A549 (cell line): ENCODE measurements at regions not wholly inside any gene's neighbourhood (a gene's known extent, or its start where the extent isn't known, plus 50 kb on each side); places are given as distances from the start of the nearest gene placed in this dataset.

ENCODE experiments used
- ATAC-seq, 2 experiments: fragments of 200-7000 bp in 1 of 2; fragments of >200 bp in 1 of 2; cut with Nextera tagmentation in 1 of 2; cut with Tn5 transposase in 1 of 2; 3 replicates each; pipeline versions ENCODE4 v1.8.0 to v1.9.1; 2018 to 2020; ENCODE audit warnings: mild to moderate bottlenecking in 1 of 2, moderate library complexity in 1 of 2
- CTCF ChIA-PET: fragments of 300-600 bp; sonication (Branson Sonifier 250); formaldehyde crosslinking; extraction: SDS; loops from one replicate; lab custom pipeline; 2021; ENCODE audit warnings: antibody characterized with exemption, inconsistent platforms; lab: Yijun Ruan, JAX
- POLR2A ChIA-PET: fragments of 350-600 bp; formaldehyde crosslinking; extraction: SDS; loops from one replicate; lab custom pipeline; 2021; ENCODE audit warnings: antibody characterized with exemption, inconsistent platforms; lab: Yijun Ruan, JAX
- DNase-seq, 2 experiments: peaks; one replicate each; pipeline versions ENCODE4 v3.0.0 to v3.0.0-alpha.2; 2011 to 2016; ENCODE audit warnings: low read depth in 1 of 2, low spot score in 1 of 2
- FAIRE-seq: peaks from 2 replicates; lab custom pipeline; 2011; peaks lifted over from hg19 to GRCh38; lab: Jason Lieb, UNC
- H3K27ac ChIP-seq, 2 experiments: fragments of >200 bp; sonication (Bioruptor Twin); formaldehyde crosslinking; 3 replicates each; pipeline ENCODE4 v1.5.1; 2016 to 2017
- H3K4me1 ChIP-seq: fragments of >200 bp; sonication (Bioruptor Twin); formaldehyde crosslinking; 3 replicates; pipeline ENCODE4 v1.6.1; 2016
- H3K4me2 ChIP-seq: fragments of >200 bp; sonication (Bioruptor Twin); formaldehyde crosslinking; 3 replicates; pipeline ENCODE4 v1.6.1; 2016
- H3K4me3 ChIP-seq: fragments of >200 bp; sonication (Bioruptor Twin); formaldehyde crosslinking; 3 replicates; pipeline ENCODE4 v1.5.1; 2016
- H3K9me3 ChIP-seq: fragments of >200 bp; sonication (Bioruptor Twin); formaldehyde crosslinking; 3 replicates; pipeline ENCODE4 v1.6.1; 2016
- BHLHE40 ChIP-seq: IDR thresholded peaks from 2 replicates; pipeline ENCODE4 v1.6.1; 2012; ENCODE audit warnings: low read depth, low read length, inconsistent platforms
- CEBPB ChIP-seq, 2 experiments: fragments of >200 bp in 1 of 2; sonication (Bioruptor Twin) in 1 of 2; formaldehyde crosslinking in 1 of 2; IDR thresholded peaks; 2 replicates each; pipeline ENCODE4 v1.6.1; 2012 to 2016
- CHD2 ChIP-seq: fragments of 150-350 bp; IDR thresholded peaks from 2 replicates; pipeline ENCODE4 v1.6.1; 2014; ENCODE audit warnings: low read length; ENCODE audit not compliant: partially characterized antibody
- E2F6 ChIP-seq: IDR thresholded peaks from 2 replicates; pipeline ENCODE4 v1.6.1; 2012; ENCODE audit warnings: low read depth, borderline replicate concordance
- EHMT2 ChIP-seq: fragments of 200-600 bp; sonication (generic); IDR thresholded peaks from 2 replicates; pipeline ENCODE4 v1.6.1; 2016; ENCODE audit warnings: antibody characterized with exemption, low read depth, mild to moderate bottlenecking, moderate library complexity
- ELK1 ChIP-seq: fragments of 150-350 bp; IDR thresholded peaks from 2 replicates; pipeline ENCODE4 v1.6.1; 2014; ENCODE audit warnings: low read depth, mild to moderate bottlenecking, low read length
- EP300 ChIP-seq, 2 experiments: fragments of >200 bp; sonication (Bioruptor Twin); formaldehyde crosslinking; IDR thresholded peaks; 2 replicates in 1 of 2; 3 replicates in 1 of 2; pipeline ENCODE4 v1.6.1; 2016 to 2017
- FOSB ChIP-seq: fragments of 250-450 bp; sonication (Bioruptor Pico); IDR thresholded peaks from 2 replicates; pipeline ENCODE4 v1.5.0; 2020; ENCODE audit warnings: mild to moderate bottlenecking, moderate library complexity
- FOSL2 ChIP-seq, 2 experiments: fragments of 450-650 bp in 1 of 2; fragments of >200 bp in 1 of 2; sonication (Bioruptor Twin) in 1 of 2; formaldehyde crosslinking; IDR thresholded peaks; 2 replicates each; pipeline versions ENCODE4 v1.5.0 to v1.6.1; 2016 to 2020; ENCODE audit warnings: mild to moderate bottlenecking in 1 of 2, moderate library complexity in 1 of 2
- HDAC2 ChIP-seq: fragments of 200-600 bp; sonication (generic); IDR thresholded peaks from 2 replicates; pipeline ENCODE4 v1.6.1; 2016
- HES2 ChIP-seq: fragments of >200 bp; sonication (Bioruptor Twin); formaldehyde crosslinking; IDR thresholded peaks from 2 replicates; pipeline ENCODE4 v1.6.1; 2016
- HEYL ChIP-seq: fragments of 250-450 bp; sonication (Bioruptor Pico); IDR thresholded peaks from 2 replicates; pipeline ENCODE4 v1.8.0; 2021; ENCODE audit warnings: mild to moderate bottlenecking, moderate library complexity
- HMGXB4 ChIP-seq: fragments of 250-450 bp; sonication (Bioruptor Pico); IDR thresholded peaks from 2 replicates; pipeline ENCODE4 v1.5.0; 2021; ENCODE audit warnings: mild to moderate bottlenecking, moderate library complexity, borderline replicate concordance
- HOXA7 ChIP-seq: fragments of 250-450 bp; sonication (Bioruptor Pico); IDR thresholded peaks from 2 replicates; pipeline ENCODE4 v1.5.0; 2020; ENCODE audit warnings: mild to moderate bottlenecking, moderate library complexity
- HOXB13 ChIP-seq: fragments of 250-450 bp; sonication (Bioruptor Pico); IDR thresholded peaks from 2 replicates; pipeline ENCODE4 v1.5.0; 2020; ENCODE audit warnings: low read depth, mild to moderate bottlenecking, moderate library complexity
- HOXB5 ChIP-seq: fragments of 250-450 bp; sonication (Bioruptor Pico); IDR thresholded peaks from 2 replicates; pipeline ENCODE4 v1.5.0; 2020; ENCODE audit warnings: mild to moderate bottlenecking, moderate library complexity
- JUN ChIP-seq, 2 experiments: fragments of >200 bp; sonication (Bioruptor Twin); formaldehyde crosslinking; IDR thresholded peaks; 2 replicates in 1 of 2; 3 replicates in 1 of 2; pipeline ENCODE4 v1.6.1; 2016 to 2017
- KDM5A ChIP-seq: fragments of 200-600 bp; sonication (generic); IDR thresholded peaks from 2 replicates; pipeline ENCODE4 v1.6.1; 2016; ENCODE audit warnings: antibody characterized with exemption, mild to moderate bottlenecking
- MAZ ChIP-seq: fragments of 150-350 bp; IDR thresholded peaks from 2 replicates; pipeline ENCODE4 v1.6.1; 2014; ENCODE audit warnings: antibody characterized with exemption, low read depth, low read length, borderline replicate concordance
- MYC ChIP-seq: IDR thresholded peaks from 2 replicates; pipeline ENCODE4 v1.6.1; 2012; ENCODE audit warnings: mild to moderate bottlenecking, inconsistent platforms, low read length, improper control_type of control experiment, borderline replicate concordance
- NFE2L2 ChIP-seq: fragments of 150-350 bp; conservative IDR thresholded peaks from 2 replicates; pipeline ENCODE4 v1.6.1; 2014; ENCODE audit warnings: low read length
- NR3C1 ChIP-seq: fragments of >200 bp; sonication (Bioruptor Twin); formaldehyde crosslinking; IDR thresholded peaks from 3 replicates; pipeline ENCODE4 v1.6.1; 2017
- PBX3 ChIP-seq: IDR thresholded peaks from 2 replicates; pipeline ENCODE4 v1.6.1; 2012
- POLR2A ChIP-seq: IDR thresholded peaks from 2 replicates; pipeline ENCODE4 v1.6.1; 2012; ENCODE audit warnings: mild to moderate bottlenecking, low read length
- POLR2AphosphoS2 ChIP-seq: conservative IDR thresholded peaks from 2 replicates; pipeline ENCODE4 v1.6.1; 2012; ENCODE audit warnings: low read length, improper control_type of control experiment, inconsistent platforms
- RAD21 ChIP-seq, 2 experiments: fragments of >200 bp in 1 of 2; sonication (Bioruptor Twin) in 1 of 2; formaldehyde crosslinking in 1 of 2; IDR thresholded peaks in 1 of 2; conservative IDR thresholded peaks in 1 of 2; 2 replicates in 1 of 2; 3 replicates in 1 of 2; pipeline ENCODE4 v1.6.1; 2012 to 2018; ENCODE audit warnings: inconsistent platforms in 1 of 2
- RCOR1 ChIP-seq: fragments of 150-350 bp; IDR thresholded peaks from 2 replicates; pipeline ENCODE4 v1.6.1; 2014; ENCODE audit warnings: antibody characterized with exemption, low read length, low read depth
- SREBF2 ChIP-seq: fragments of 450-650 bp; IDR thresholded peaks from 2 replicates; pipeline ENCODE4 v1.6.1; 2014; ENCODE audit warnings: mild to moderate bottlenecking, moderate library complexity
- TFCP2L1 ChIP-seq: fragments of 250-450 bp; sonication (Bioruptor Pico); IDR thresholded peaks from 2 replicates; pipeline ENCODE4 v1.5.0; 2021; ENCODE audit warnings: mild to moderate bottlenecking
- USF2 ChIP-seq: fragments of 450-650 bp; IDR thresholded peaks from 2 replicates; pipeline ENCODE4 v1.6.1; 2014; ENCODE audit warnings: antibody characterized with exemption
- WGBS: methylation state at CpG from one replicate; pipeline ENCODE4 v1.1.6; 2017; ENCODE audit errors: missing lambda C conversion rate; 5-methylcytosine and 5-hydroxymethylcytosine counted together

GRCh38 chr7:42405782-42406181 lies 168.8 kb upstream of the GLI3 start:
- no peak overlapping the region for H3K27ac ChIP-seq
- WGBS = 8% methylated on average over 1 of the region's 1 CpG
- H3K4me3 ChIP-seq = no peak overlapping the region
- no peaks in the 10 kb centered on the region for H3K9me3 ChIP-seq
- ATAC-seq (no peak), DNase-seq (no peak), FAIRE-seq (no peak)
- H3K4me1 ChIP-seq = no peaks in the 10 kb centered on the region
- H3K4me2 ChIP-seq = no peak overlapping the region
- TF ChIP-seq FOSB (no peak), KDM5A (no peak), FOSL2 (IDR thresholded peaks at IDR 0.05) (no peak), FOSL2 (CRISPR knock-in tag; IDR thresholded peaks at IDR 0.05) (no peak), SREBF2 (no peak), RAD21 (conservative IDR thresholded peaks at IDR 0.05 in 1 of 2, IDR thresholded peaks at IDR 0.05 in 1 of 2) (no peak), HOXA7 (no peak), CHD2 (no peak), EHMT2 (no peak), HOXB13 (no peak), RCOR1 (no peak), USF2 (no peak), CEBPB (IDR thresholded peaks at IDR 0.05) (no peak), PBX3 (no peak), POLR2AphosphoS2 (no peak), MYC (no peak), TFCP2L1 (CRISPR knock-in tag) (no peak), E2F6 (no peak)
- CTCF ChIA-PET = no interaction called here
- POLR2A ChIA-PET = no interaction called here

- Histone ChIP-seq H3K4me1 (no peaks in the 10 kb centered on the region), H3K27ac (no peak overlapping the region), H3K9me3 (no peaks in the 10 kb centered on the region), H3K4me3 (no peak overlapping the region), H3K4me2 (no peak overlapping the region)
- ATAC-seq (no peak), FAIRE-seq (no peak), DNase-seq (no peak)
- WGBS = 8% methylated on average over 1 of the region's 1 CpG
- POLR2A ChIA-PET = no interaction called here
- TF ChIP-seq HOXA7 (no peak), HES2 (no peak), ELK1 (no peak), HEYL (no peak), FOSB (no peak)
- CTCF ChIA-PET = no interaction called here
Measured at GRCh38 chr7:42403831-42404230, 166.8 kb upstream of the GLI3 start.

- no peaks in the 10 kb centered on the region for H3K4me1 ChIP-seq
- ChIA-PET CTCF (no interaction called here), POLR2A (no interaction called here)
- 34% methylated on average over 7 of the region's 7 CpGs for WGBS
- no peak for ATAC-seq
- H3K9me3 ChIP-seq = no peaks in the 10 kb centered on the region
- no peak overlapping the region for H3K4me3 ChIP-seq
- DNase-seq = no peak
- no peak overlapping the region for H3K4me2 ChIP-seq
- TF ChIP-seq PBX3 = no peak
- no peak for TF ChIP-seq POLR2A
- TF ChIP-seq MAZ = no peak
- no peak for TF ChIP-seq BHLHE40
- TF ChIP-seq HOXB13 = no peak
- no peak for TF ChIP-seq NFE2L2
- TF ChIP-seq EP300 (IDR thresholded peaks at IDR 0.05) = no peak
- TF ChIP-seq HMGXB4 = no peak
- TF ChIP-seq NR3C1 = no peak
- no peak for TF ChIP-seq HOXB5 (CRISPR knock-in tag)
- TF ChIP-seq HDAC2 = no peak
- no peak for TF ChIP-seq RCOR1
- no peak for TF ChIP-seq MYC
- no peak for TF ChIP-seq JUN (IDR thresholded peaks at IDR 0.05)
- no peak overlapping the region for H3K27ac ChIP-seq
- no peak for FAIRE-seq
Measured at GRCh38 chr7:42400961-42401360, 164.0 kb upstream of the GLI3 start.
